Suprapubic skin (tissue), 3 donors: ENCODE measurements at regions not wholly inside any gene's neighbourhood (a gene's known extent, or its start where the extent isn't known, plus 50 kb on each side); places are given as distances from the start of the nearest gene placed in this dataset.

Source experiments
- CTCF ChIP-seq, 2 donors: fragments of 200-600 bp in 1 of 2; fragments of 450-650 bp in 1 of 2; sonication (generic) in 1 of 2; IDR thresholded peaks; one replicate each; pipeline ENCODE4 v1.5.1; 2016 to 2019; ENCODE audit warnings: antibody characterized with exemption in 2 of 2, mild to moderate bottlenecking in 1 of 2, moderate library complexity in 1 of 2
- EP300 ChIP-seq: sonication (generic); formaldehyde crosslinking; IDR thresholded peaks from one replicate; pipeline ENCODE4 v1.6.1; 2017; ENCODE audit warnings: antibody characterized with exemption
- POLR2A ChIP-seq, 2 donors: fragments of 450-650 bp; IDR thresholded peaks; one replicate each; pipeline ENCODE4 v1.6.1; 2017; ENCODE audit warnings: antibody characterized with exemption in 2 of 2, mild to moderate bottlenecking in 2 of 2, moderate library complexity in 2 of 2

GRCh38 chr3:65196663-65197062 lies 508.9 kb upstream of the ADAMTS9 start:
- no peak for TF ChIP-seq CTCF (IDR thresholded peaks at IDR 0.05)
- no peak for TF ChIP-seq POLR2A (IDR thresholded peaks at IDR 0.05)
- TF ChIP-seq EP300 = no peak
